Psoas muscle (tissue), 7 donors: ENCODE measurements at regions not wholly inside any gene's neighbourhood (a gene's known extent, or its start where the extent isn't known, plus 50 kb on each side); places are given as distances from the start of the nearest gene placed in this dataset.

ENCODE experiments used
- ATAC-seq, 4 donors: fragments of 200-7000 bp; cut with Tn5 transposase; one replicate each; pipeline ENCODE4 v1.9.1; 2020; ENCODE audit warnings: moderate library complexity in 3 of 4, mild to moderate bottlenecking in 2 of 4
- DNase-seq, 2 donors: peaks; one replicate each; pipeline ENCODE4 v3.0.0-alpha.2; 2020
- H3K27ac ChIP-seq: fragments of 200-600 bp; one replicate; pipeline ENCODE4 v1.8.0; 2022
- H3K27me3 ChIP-seq, 3 donors: fragments of 200-600 bp in 1 of 3; one replicate each; pipeline versions ENCODE4 v1.6.1 to v1.8.0; 2013 to 2022; ENCODE audit warnings: low read length in 2 of 3, mild to moderate bottlenecking in 2 of 3, moderate library complexity in 1 of 3; ENCODE audit not compliant: insufficient read depth in 3 of 3
- H3K36me3 ChIP-seq, 2 donors: fragments of 200-600 bp in 1 of 2; one replicate each; pipeline versions ENCODE4 v1.6.1 to v1.8.0; 2013 to 2022; ENCODE audit warnings: low read depth in 1 of 2, mild to moderate bottlenecking in 1 of 2, moderate library complexity in 1 of 2; ENCODE audit not compliant: insufficient read depth in 1 of 2
- H3K4me1 ChIP-seq: fragments of 200-600 bp; one replicate; pipeline ENCODE4 v1.8.0; 2022
- H3K4me3 ChIP-seq: fragments of 200-600 bp; one replicate; pipeline ENCODE4 v1.8.0; 2022; ENCODE audit warnings: mild to moderate bottlenecking
- H3K9me3 ChIP-seq: fragments of 200-600 bp; one replicate; pipeline ENCODE4 v1.8.0; 2022
- CTCF ChIP-seq: fragments of 200-600 bp; IDR thresholded peaks from one replicate; pipeline ENCODE4 v1.8.0; 2022; ENCODE audit warnings: antibody characterized with exemption
- WGBS, 3 donors: extraction: QIAGEN DNeasy Blood & Tissue Kit; methylation state at CpG; one replicate each; pipeline versions ENCODE4 v1.1.6 to v1.1.7; 2013; 5-methylcytosine and 5-hydroxymethylcytosine counted together
- intact Hi-C, 2 donors: fragments of 100-400 bp; cut with DNase I; formaldehyde crosslinking; loops; one replicate each; pipeline versions ENCODE4 v1.11.0 to v1.14.2; 2022
- donor health status: healthy with polysubstance abuse.
- donor health status: DM: no; HTN: no; CAD: no; lungs with moderate emphysema.
- donor health status: Bipolar disorder and iron deficiency.
- donor health status: healthy.
- donor health status: DM: yes; HTN: yes; CAD: no.
- donor health status: DM: no; HTN: no; CAD: no.
- donor health status: DM: yes; HTN: yes; CAD: no.

DNA sequence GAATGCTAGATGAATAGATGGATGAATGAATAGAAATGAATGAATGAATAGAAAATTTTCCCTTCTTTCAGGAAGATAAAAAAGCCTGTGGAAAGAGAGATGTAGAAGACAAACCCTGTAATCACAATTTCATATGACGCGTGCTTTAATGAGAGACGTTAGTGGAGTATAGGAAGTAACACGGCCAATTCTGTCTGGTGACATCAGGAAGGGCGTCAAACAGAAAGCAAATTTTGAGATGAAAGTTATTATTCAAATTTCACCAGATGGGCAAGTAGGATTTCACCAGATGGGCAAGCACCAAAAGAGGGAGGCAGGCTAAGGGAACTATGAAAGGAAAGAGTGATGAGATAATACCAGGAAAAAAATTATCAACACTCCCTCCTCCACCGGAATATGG is 128.9 kb upstream of the PRSS1 start:
- WGBS, 3 donors: 72 to 83% (median 72%) methylated on average over 6 of the region's 6 CpGs
- no peak for TF ChIP-seq CTCF
- H3K27me3 ChIP-seq: no peaks in the 10 kb centered on the region

DNA sequence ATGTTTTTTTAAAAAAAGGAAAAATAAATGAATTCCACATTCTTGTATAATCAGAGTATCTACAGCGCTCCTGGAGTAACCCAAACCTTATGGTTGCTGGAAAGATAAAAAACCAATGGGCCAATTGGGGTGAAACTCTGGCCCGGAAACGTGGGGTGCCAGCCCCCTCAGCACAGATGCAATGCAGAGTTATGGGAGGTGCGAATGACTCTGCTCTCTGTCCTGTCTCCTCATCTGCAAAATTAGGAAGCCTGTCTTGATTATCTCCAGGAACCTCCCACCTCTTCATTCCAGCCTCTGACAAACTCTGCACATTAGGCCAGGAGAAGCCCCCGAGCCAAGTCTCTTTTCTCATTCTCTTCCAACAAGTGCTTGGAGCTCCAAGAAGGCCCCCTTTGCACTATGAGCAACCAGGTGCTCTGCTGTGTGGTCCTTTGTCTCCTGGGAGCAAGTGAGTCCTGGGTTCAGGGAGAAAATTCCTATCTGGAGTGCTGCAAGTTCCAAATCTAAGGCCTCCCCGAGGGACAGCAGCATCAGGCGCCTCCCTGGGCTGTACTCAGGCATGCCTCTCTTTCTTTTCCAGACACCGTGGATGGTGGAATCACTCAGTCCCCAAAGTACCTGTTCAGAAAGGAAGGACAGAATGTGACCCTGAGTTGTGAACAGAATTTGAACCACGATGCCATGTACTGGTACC is 130.5 kb upstream of the PRSS1 start:
- TF ChIP-seq CTCF: no peak
- no peak overlapping the region for H3K27ac ChIP-seq
- 82 to 89% (median 85%) methylated on average over 9 of the region's 9 CpGs for WGBS, 3 donors
- no peaks in the 10 kb centered on the region for H3K27me3 ChIP-seq
- ATAC-seq: no peak
- DNase-seq: no peak
- H3K36me3 ChIP-seq: no peaks in the 10 kb centered on the region
- no peaks in the 10 kb centered on the region for H3K4me1 ChIP-seq
- H3K9me3 ChIP-seq: no peaks in the 10 kb centered on the region
- intact Hi-C loops: no loop called here
- no peak overlapping the region for H3K4me3 ChIP-seq

More for the DNA sequence above, 128.9 kb upstream of the PRSS1 start:
- H3K4me3 ChIP-seq: no peak overlapping the region
- DNase-seq: no peak
- no peaks in the 10 kb centered on the region for H3K36me3 ChIP-seq
- H3K27ac ChIP-seq: no peak overlapping the region
- intact Hi-C loops: loop anchor here in 1 of 2 donors (5.0 kb wide), 1 partner anchor 177 kb away; no protein-coding TSS in a partner anchor
- H3K9me3 ChIP-seq: no peaks in the 10 kb centered on the region
- no peak for ATAC-seq
- H3K4me1 ChIP-seq: no peaks in the 10 kb centered on the region

DNA sequence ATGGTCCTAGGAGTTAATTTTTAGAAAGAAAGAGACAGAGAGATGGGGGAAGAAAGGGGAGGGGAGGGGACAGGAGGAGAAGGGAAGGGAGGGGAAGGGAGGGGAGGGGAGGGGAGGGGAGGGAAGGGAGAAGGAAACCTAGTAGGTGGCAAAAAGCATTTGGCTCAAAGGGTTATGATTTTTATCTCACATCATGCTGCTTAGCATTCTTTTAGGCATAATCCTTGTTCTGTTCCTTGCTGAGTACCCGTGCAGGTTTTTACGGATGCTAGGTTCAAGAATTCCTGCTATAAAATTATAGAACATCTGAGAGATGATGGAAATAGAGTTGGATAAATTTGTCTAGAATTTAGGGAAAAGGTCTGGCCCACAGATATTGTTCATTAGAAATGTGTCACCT is 132.4 kb upstream of the PRSS1 start:
- Histone ChIP-seq H3K4me1 (no peaks in the 10 kb centered on the region), H3K27me3 (no peaks in the 10 kb centered on the region), H3K4me3 (no peak overlapping the region), H3K36me3 (no peaks in the 10 kb centered on the region), H3K27ac (no peak overlapping the region), H3K9me3 (no peaks in the 10 kb centered on the region)
- no peak for TF ChIP-seq CTCF
- WGBS, 3 donors: 79 to 87% (median 80%) methylated on average over 2 of the region's 2 CpGs
- intact Hi-C loops: no loop called here
- ATAC-seq (no peak), DNase-seq (no peak)

DNA sequence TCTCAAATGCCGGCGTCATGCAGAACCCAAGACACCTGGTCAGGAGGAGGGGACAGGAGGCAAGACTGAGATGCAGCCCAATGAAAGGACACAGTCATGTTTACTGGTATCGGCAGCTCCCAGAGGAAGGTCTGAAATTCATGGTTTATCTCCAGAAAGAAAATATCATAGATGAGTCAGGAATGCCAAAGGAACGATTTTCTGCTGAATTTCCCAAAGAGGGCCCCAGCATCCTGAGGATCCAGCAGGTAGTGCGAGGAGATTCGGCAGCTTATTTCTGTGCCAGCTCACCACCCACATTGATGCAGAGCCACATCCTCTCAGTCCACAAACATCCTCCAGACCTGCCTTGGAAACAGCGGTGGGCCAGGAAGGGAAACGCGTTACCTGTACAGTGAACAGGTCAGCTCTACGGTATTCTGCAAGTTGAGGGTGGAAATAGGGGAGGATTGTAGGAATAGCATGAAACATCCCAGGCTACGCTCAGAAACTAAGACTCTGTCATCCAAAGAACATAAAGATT is 133.1 kb upstream of the PRSS1 start:
- Histone ChIP-seq H3K4me3 (no peak overlapping the region), H3K4me1 (no peaks in the 10 kb centered on the region), H3K27me3 (no peaks in the 10 kb centered on the region), H3K27ac (no peak overlapping the region), H3K9me3 (no peaks in the 10 kb centered on the region), H3K36me3 (no peaks in the 10 kb centered on the region)
- intact Hi-C loops: no loop called here
- DNase-seq (no peak), ATAC-seq (no peak)
- TF ChIP-seq CTCF: no peak
- WGBS, 3 donors: 77 to 79% (median 78%) methylated on average over 11 of the region's 11 CpGs

DNA sequence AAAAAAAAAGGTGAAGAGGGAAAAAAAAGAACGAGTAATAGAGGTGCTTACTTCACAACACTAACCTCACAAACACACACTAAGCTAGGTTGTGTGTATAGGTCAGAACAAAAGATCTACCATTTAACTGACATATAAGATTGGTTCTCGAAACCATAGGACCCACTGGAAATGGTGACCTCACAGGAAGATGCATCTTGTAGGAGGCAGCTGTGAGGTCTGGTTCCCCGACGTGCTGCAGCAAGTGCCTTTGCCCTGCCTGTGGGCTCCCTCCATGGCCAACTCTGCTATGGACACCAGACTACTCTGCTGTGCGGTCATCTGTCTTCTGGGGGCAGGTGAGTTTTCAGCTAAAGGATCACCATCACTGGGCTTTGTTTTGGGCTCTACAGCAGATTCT is 133.8 kb upstream of the PRSS1 start:
- H3K9me3 ChIP-seq: no peaks in the 10 kb centered on the region
- H3K4me1 ChIP-seq: no peaks in the 10 kb centered on the region
- DNase-seq (no peak), ATAC-seq (no peak)
- 73 to 80% (median 76%) methylated on average over 5 of the region's 5 CpGs for WGBS, 3 donors
- no peak overlapping the region for H3K27ac ChIP-seq
- intact Hi-C loops: no loop called here
- no peaks in the 10 kb centered on the region for H3K36me3 ChIP-seq
- no peaks in the 10 kb centered on the region for H3K27me3 ChIP-seq
- no peak overlapping the region for H3K4me3 ChIP-seq
- TF ChIP-seq CTCF: no peak
